ENCODE measurements at regions not wholly inside any gene's neighbourhood (a gene's known extent, or its start where the extent isn't known, plus 50 kb on each side); places are given as distances from the start of the nearest gene placed in this dataset.

- no peak for FAIRE-seq
Observed at GRCh38 chr16:35296962-35297653, 1837.7 kb downstream of the TP53TG3F start.

GRCh38 chr16:35298460-35299243 is 1839.2 kb downstream of the TP53TG3F start:
- FAIRE-seq: no peak

- no peak for FAIRE-seq
Observed at GRCh38 chr16:35302859-35303258, 1843.4 kb downstream of the TP53TG3F start.

GRCh38 chr16:35305476-35305875 is 1846.1 kb downstream of the TP53TG3F start:
- no peak for FAIRE-seq

GRCh38 chr16:35306915-35307314 is 1847.5 kb downstream of the TP53TG3F start:
- FAIRE-seq: no peak

- FAIRE-seq: no peak
Observed at GRCh38 chr16:35308674-35309073, 1849.3 kb downstream of the TP53TG3F start.

- no peak for FAIRE-seq
Observed at GRCh38 chr16:35310999-35311398, 1851.6 kb downstream of the TP53TG3F start.

- FAIRE-seq: no peak
Observed at GRCh38 chr16:35311475-35311874, 1852.1 kb downstream of the TP53TG3F start.

- no peak for FAIRE-seq
Observed at GRCh38 chr16:35314298-35314697, 1854.9 kb downstream of the TP53TG3F start.

- no peak for FAIRE-seq
Observed at GRCh38 chr16:35319536-35320192, 1860.3 kb downstream of the TP53TG3F start.

GRCh38 chr16:35325936-35326335 is 1866.5 kb downstream of the TP53TG3F start:
- FAIRE-seq: no peak

- peak; percentile 78 for FAIRE-seq
Observed at GRCh38 chr16:35339337-35339736, 1879.9 kb downstream of the TP53TG3F start.

- no peak for FAIRE-seq
Observed at GRCh38 chr16:35342012-35342411, 1882.6 kb downstream of the TP53TG3F start.

- FAIRE-seq: no peak
Observed at GRCh38 chr16:35344012-35344762, 1884.8 kb downstream of the TP53TG3F start.

- FAIRE-seq: no peak
Observed at GRCh38 chr16:35352431-35352830, 1893.0 kb downstream of the TP53TG3F start.

- FAIRE-seq: no peak
Observed at GRCh38 chr16:35363510-35363909, 1904.1 kb downstream of the TP53TG3F start.

- FAIRE-seq: no peak
Observed at GRCh38 chr16:35364263-35364662, 1904.9 kb downstream of the TP53TG3F start.

GRCh38 chr16:35365675-35366074 is 1906.3 kb downstream of the TP53TG3F start:
- FAIRE-seq: no peak

- FAIRE-seq: no peak
Observed at GRCh38 chr16:35370617-35371016, 1911.2 kb downstream of the TP53TG3F start.

GRCh38 chr16:35377142-35377541 is 1917.7 kb downstream of the TP53TG3F start:
- FAIRE-seq: no peak

GRCh38 chr16:35386619-35387018 is 1927.2 kb downstream of the TP53TG3F start:
- no peak for FAIRE-seq

GRCh38 chr16:35391328-35391727 is 1931.9 kb downstream of the TP53TG3F start:
- FAIRE-seq: peak; percentile 69

GRCh38 chr16:35398180-35398579 is 1938.8 kb downstream of the TP53TG3F start:
- FAIRE-seq: no peak
